SK-N-MC (cell line): ENCODE measurements at regions not wholly inside any gene's neighbourhood (a gene's known extent, or its start where the extent isn't known, plus 50 kb on each side); places are given as distances from the start of the nearest gene placed in this dataset.

Experiments
- DNase-seq: peaks from one replicate; pipeline ENCODE4 v3.0.0-alpha.2; 2011; ENCODE audit warnings: low read depth, low spot score
- H3K27ac ChIP-seq: fragments of 200-600 bp; sonication (generic); 2 replicates; pipeline ENCODE4 v1.5.1; 2016; ENCODE audit warnings: mixed run types
- H3K36me3 ChIP-seq: fragments of 200-600 bp; sonication (generic); 2 replicates; pipeline ENCODE4 v1.6.1; 2017; ENCODE audit warnings: antibody characterized with exemption, low read length, mixed read lengths; ENCODE audit not compliant: insufficient read depth
- H3K4me3 ChIP-seq: fragments of 200-600 bp; sonication (generic); 2 replicates; pipeline ENCODE4 v1.5.1; 2016
- H3K9ac ChIP-seq: fragments of 200-600 bp; sonication (generic); 2 replicates; pipeline ENCODE4 v1.8.0; 2017; ENCODE audit warnings: mixed run types, mixed read lengths; ENCODE audit not compliant: insufficient read length
- H3K9me3 ChIP-seq: fragments of 200-600 bp; sonication (generic); 2 replicates; pipeline ENCODE4 v1.6.1; 2017; ENCODE audit warnings: low read depth, mild to moderate bottlenecking, antibody characterized with exemption, low read length, moderate library complexity, mixed read lengths
- EZH2 ChIP-seq: fragments of 200-600 bp; sonication (generic); IDR thresholded peaks from one replicate; pipeline ENCODE4 v1.6.1; 2017; ENCODE audit warnings: antibody characterized with exemption
- FOXP2 ChIP-seq: optimal IDR thresholded peaks from 2 replicates; pipeline ENCODE3; 2011; ENCODE audit warnings: mild to moderate bottlenecking, moderate library complexity; ENCODE audit not compliant: insufficient read depth; ENCODE audit errors: extremely low read length, control extremely low read depth
- POLR2AphosphoS5 ChIP-seq: IDR thresholded peaks from 2 replicates; pipeline ENCODE4 v1.6.1; 2012; ENCODE audit warnings: mild to moderate bottlenecking, low read depth, low read length, borderline replicate concordance

DNA sequence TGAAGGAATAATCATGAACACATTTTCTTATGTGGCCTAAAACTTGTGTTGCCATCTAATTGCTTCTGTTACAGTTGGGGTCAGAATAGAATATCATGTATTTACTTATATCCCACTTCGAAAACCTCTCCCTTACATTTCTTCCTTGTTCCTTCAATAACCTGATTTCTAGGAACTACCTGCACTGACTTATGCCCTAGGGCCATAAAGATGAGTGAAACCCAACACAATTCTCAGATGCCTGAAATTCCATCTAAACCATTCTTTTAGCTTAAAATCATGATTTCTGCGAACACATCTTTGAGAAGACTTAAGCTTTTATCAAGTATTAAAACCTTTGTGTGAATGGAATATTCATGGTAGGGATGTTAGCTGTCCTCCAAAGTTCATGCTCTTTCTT is 142.7 kb downstream of the SNAPC1 start:
- Histone ChIP-seq H3K9me3 (no peaks in the 10 kb centered on the region), H3K36me3 (no peaks in the 10 kb centered on the region), H3K27ac (no peak overlapping the region), H3K4me3 (no peak overlapping the region), H3K9ac (no peak overlapping the region)
- no peak for DNase-seq
- TF ChIP-seq EZH2, result no peak
- TF ChIP-seq FOXP2, result no peak
- TF ChIP-seq POLR2AphosphoS5, result no peak

DNA sequence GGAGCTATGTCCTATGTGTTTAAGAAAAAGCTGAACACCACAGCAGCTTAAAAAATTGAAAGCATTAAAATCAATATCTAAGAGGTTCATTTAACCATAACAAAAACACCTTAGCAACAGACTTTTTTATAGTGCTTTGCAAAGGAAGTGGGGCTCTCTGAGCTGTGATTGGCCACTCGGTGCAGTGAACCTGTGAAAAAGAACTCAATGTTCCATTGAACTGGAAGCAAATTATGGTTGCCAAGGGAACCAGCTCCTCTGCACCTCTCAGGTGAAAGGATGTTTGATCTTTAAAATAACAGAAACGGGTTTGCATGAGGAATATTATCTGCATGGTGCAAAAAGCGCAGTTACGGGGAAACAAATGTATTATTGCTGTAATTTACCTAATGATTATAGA is 149.4 kb downstream of the SNAPC1 start:
- H3K4me3 ChIP-seq, result no peak overlapping the region
- no peaks in the 10 kb centered on the region for H3K9me3 ChIP-seq
- DNase-seq, result no peak
- no peak overlapping the region for H3K27ac ChIP-seq
- H3K9ac ChIP-seq, result no peak overlapping the region
- TF ChIP-seq FOXP2, result no peak
- TF ChIP-seq EZH2, result no peak
- no peak for TF ChIP-seq POLR2AphosphoS5
- no peaks in the 10 kb centered on the region for H3K36me3 ChIP-seq

DNA sequence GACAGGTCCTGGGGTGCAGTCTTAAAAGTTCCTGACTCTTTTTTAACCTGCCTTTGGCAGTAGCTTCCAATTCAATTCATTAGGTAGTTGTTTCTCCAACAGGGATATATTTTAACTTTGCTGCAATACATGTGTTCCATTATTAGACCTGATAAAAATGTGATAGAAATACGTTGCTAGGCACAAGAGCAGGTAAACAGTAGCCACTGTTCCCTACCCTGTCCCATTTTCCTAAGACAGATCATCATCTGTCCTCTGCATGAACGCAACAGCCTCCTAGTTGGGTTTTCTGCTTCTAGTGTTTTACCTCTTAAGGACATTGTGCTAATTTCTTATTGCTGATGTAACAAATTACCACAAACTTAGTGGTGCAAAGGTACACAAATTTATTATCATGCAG is 156.8 kb downstream of the SNAPC1 start:
- Histone ChIP-seq H3K36me3 (no peaks in the 10 kb centered on the region), H3K9me3 (no peaks in the 10 kb centered on the region), H3K27ac (no peak overlapping the region), H3K4me3 (no peak overlapping the region), H3K9ac (no peak overlapping the region)
- no peak for TF ChIP-seq POLR2AphosphoS5
- DNase-seq, result no peak

DNA sequence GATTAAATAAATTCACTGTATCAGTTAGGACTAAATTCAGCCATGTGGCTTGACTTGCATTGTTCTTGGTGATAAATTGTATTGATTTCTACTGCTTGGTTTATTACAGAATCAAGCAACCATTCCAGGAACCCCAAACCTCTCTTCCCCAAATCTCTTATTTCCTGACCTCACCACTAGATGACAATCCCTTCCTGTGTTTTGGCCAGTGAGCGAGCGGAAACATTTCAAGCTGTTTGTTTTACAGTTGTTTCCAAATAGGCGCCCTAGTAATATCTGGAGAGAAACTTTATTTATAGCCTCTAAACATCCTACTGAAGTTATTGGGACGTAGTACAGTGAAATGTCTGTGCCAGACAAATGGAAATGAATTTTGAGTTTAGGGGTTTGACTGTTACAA is 161.1 kb downstream of the SNAPC1 start:
- H3K9ac ChIP-seq, result no peak overlapping the region
- H3K27ac ChIP-seq, result no peak overlapping the region
- no peak overlapping the region for H3K4me3 ChIP-seq
- no peaks in the 10 kb centered on the region for H3K36me3 ChIP-seq
- no peak for DNase-seq
- no peak for TF ChIP-seq FOXP2
- TF ChIP-seq POLR2AphosphoS5, result no peak
- no peak for TF ChIP-seq EZH2
- H3K9me3 ChIP-seq, result no peaks in the 10 kb centered on the region

DNA sequence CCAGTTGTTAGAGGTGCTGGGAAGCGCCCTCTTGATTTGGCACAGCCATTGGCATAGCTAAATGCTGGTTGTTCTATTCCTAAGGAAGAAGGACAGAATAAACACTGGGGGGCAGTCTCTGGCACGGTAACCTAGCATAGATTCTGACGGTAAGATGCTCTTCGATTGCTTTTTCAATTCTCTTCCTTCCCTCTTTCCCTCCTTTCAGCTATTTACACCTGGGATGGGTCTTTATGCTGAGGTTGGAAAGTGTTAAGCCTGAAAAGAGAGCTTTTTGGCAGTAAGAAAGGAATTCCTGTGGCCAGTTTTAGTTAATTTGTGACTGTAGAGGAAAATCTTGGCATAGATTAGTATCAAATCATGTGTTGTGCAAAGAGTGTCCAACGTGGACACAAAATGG is 162.8 kb downstream of the SNAPC1 start:
- no peaks in the 10 kb centered on the region for H3K9me3 ChIP-seq
- no peaks in the 10 kb centered on the region for H3K36me3 ChIP-seq
- H3K27ac ChIP-seq, result no peak overlapping the region
- DNase-seq, result no peak
- no peak for TF ChIP-seq EZH2
- TF ChIP-seq FOXP2, result no peak
- TF ChIP-seq POLR2AphosphoS5, result no peak
- no peak overlapping the region for H3K9ac ChIP-seq
- no peak overlapping the region for H3K4me3 ChIP-seq

- Histone ChIP-seq H3K4me3 (no peak overlapping the region), H3K36me3 (no peaks in the 10 kb centered on the region), H3K9ac (no peak overlapping the region), H3K9me3 (no peaks in the 10 kb centered on the region), H3K27ac (no peak overlapping the region)
- no peak for DNase-seq
- no peak for TF ChIP-seq POLR2AphosphoS5
- no peak for TF ChIP-seq FOXP2
- no peak for TF ChIP-seq EZH2
Observed at GRCh38 chr14:61925732-61926435, 163.7 kb downstream of the SNAPC1 start.

DNA sequence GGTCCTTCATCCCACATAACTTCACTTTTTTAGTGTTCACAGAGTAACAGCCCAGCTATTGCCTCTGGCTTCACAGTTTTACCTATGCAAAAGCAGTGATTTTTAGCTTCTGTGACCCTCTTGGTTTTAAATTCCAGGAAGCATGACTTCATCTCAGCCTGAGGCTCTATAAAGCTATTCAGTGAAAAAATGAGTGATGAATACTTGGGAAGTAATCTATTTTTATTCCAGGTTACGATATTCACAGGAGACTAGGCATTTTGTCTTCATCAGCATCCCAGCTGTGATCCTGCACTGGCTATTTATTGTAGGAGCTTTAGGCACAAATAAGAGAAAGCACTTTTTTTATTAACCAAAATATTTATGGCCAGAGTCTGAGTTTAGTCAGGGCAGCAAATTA is 164.8 kb downstream of the SNAPC1 start:
- Histone ChIP-seq H3K9me3 (no peaks in the 10 kb centered on the region), H3K27ac (no peak overlapping the region), H3K9ac (no peak overlapping the region), H3K4me3 (no peak overlapping the region), H3K36me3 (no peaks in the 10 kb centered on the region)
- TF ChIP-seq EZH2, result no peak
- no peak for TF ChIP-seq POLR2AphosphoS5
- no peak for TF ChIP-seq FOXP2
- DNase-seq, result peak; percentile 6

DNA sequence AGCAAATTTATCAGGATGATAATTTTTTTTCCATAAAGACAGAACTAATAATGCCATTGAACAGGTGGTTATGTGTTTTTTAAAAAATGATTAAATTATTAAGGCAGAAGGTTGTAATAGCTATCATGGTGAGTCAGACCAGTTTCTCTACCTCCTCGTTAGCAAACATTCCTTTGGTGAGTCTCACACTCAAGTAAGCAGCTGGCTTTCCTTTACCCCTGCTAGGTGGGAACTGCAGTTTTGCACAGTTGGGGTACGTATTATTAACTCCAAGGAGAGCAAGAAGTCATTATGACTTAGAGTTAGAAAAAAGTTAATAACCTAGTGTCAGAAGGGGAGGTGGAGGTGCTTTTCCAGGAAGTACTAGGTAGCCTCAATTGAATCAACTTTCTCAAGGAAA is 165.3 kb downstream of the SNAPC1 start:
- H3K36me3 ChIP-seq, result no peaks in the 10 kb centered on the region
- TF ChIP-seq FOXP2 (no peak), POLR2AphosphoS5 (no peak), EZH2 (no peak)
- no peak overlapping the region for H3K27ac ChIP-seq
- H3K4me3 ChIP-seq, result no peak overlapping the region
- no peak for DNase-seq
- no peak overlapping the region for H3K9ac ChIP-seq
- H3K9me3 ChIP-seq, result no peaks in the 10 kb centered on the region

GRCh38 chr14:61928300-61928699 is 166.1 kb downstream of the SNAPC1 start:
- Histone ChIP-seq H3K9me3 (no peaks in the 10 kb centered on the region), H3K27ac (no peak overlapping the region), H3K4me3 (no peak overlapping the region), H3K36me3 (no peaks in the 10 kb centered on the region), H3K9ac (no peak overlapping the region)
- no peak for DNase-seq
- TF ChIP-seq FOXP2 (no peak), EZH2 (no peak), POLR2AphosphoS5 (no peak)

GRCh38 chr14:61928701-61929100 is 166.5 kb downstream of the SNAPC1 start:
- no peak for TF ChIP-seq POLR2AphosphoS5
- Histone ChIP-seq H3K36me3 (no peaks in the 10 kb centered on the region), H3K27ac (no peak overlapping the region), H3K9me3 (no peaks in the 10 kb centered on the region), H3K4me3 (no peak overlapping the region), H3K9ac (no peak overlapping the region)
- DNase-seq, result no peak
